ENCODE measurements at regions not wholly inside any gene's neighbourhood (a gene's known extent, or its start where the extent isn't known, plus 50 kb on each side); places are given as distances from the start of the nearest gene placed in this dataset.

DNA sequence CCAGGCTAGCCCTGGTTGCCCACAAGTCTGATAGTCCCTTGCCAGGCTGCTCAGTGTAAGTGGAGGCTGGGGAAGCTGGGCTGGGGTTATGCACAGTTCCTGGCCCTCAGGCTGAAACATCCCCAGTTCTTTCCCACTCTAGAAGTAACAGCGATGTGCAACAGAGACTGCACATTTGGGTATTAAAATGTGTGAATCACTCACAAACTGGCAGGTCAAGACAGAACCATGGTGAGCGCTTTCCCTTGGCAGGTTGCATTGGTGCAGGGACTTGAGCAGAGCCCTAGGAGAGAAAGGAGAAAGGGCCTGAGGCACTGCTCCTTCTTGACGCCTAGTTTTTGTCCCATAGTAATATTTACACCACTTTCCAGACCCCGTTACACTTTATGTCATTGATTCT is 56.1 kb upstream of the SLC35B4 start:
- no peak overlapping the region for H3K4me3 ChIP-seq (ENCODE audit: low read length)
- no peak overlapping the region for H3K4me3 Mint-ChIP-seq
- DNase-seq, result no peak
- no peaks in the 10 kb centered on the region for H3K27me3 ChIP-seq (ENCODE audit: control insufficient read depth, insufficient read depth, low read length)
- TF ChIP-seq, protein P1, sequence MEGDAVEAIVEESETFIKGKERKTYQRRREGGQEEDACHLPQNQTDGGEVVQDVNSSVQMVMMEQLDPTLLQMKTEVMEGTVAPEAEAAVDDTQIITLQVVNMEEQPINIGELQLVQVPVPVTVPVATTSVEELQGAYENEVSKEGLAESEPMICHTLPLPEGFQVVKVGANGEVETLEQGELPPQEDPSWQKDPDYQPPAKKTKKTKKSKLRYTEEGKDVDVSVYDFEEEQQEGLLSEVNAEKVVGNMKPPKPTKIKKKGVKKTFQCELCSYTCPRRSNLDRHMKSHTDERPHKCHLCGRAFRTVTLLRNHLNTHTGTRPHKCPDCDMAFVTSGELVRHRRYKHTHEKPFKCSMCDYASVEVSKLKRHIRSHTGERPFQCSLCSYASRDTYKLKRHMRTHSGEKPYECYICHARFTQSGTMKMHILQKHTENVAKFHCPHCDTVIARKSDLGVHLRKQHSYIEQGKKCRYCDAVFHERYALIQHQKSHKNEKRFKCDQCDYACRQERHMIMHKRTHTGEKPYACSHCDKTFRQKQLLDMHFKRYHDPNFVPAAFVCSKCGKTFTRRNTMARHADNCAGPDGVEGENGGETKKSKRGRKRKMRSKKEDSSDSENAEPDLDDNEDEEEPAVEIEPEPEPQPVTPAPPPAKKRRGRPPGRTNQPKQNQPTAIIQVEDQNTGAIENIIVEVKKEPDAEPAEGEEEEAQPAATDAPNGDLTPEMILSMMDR (IDR thresholded peaks at IDR 0.05), result no peak
- H3K36me3 ChIP-seq (ENCODE audit: control insufficient read depth, insufficient read depth, low read length), result no peaks in the 10 kb centered on the region
- H3K27ac Mint-ChIP-seq, result no peak overlapping the region
- 100% methylated on average over 2 of the region's 4 CpGs for WGBS (ENCODE audit: insufficient coverage)
- H3K36me3 Mint-ChIP-seq, result no peaks in the 10 kb centered on the region
- no peak for ATAC-seq
- H3K27me3 Mint-ChIP-seq (ENCODE audit: low read depth in 2 of 2), result peaks cover 21 to 45% of the 10 kb centered on the region in 2 donors
- H3K4me1 Mint-ChIP-seq, result no peaks in the 10 kb centered on the region
- intact Hi-C loops (cut with micrococcal nuclease), result no loop called here
- no peaks in the 10 kb centered on the region for H3K9me3 ChIP-seq (ENCODE audit: control insufficient read depth, insufficient read depth, low read length)
- H3K4me1 ChIP-seq (ENCODE audit: control insufficient read depth, insufficient read depth, low read length), result no peaks in the 10 kb centered on the region
- no peak overlapping the region for H3K27ac ChIP-seq (ENCODE audit: low read length)
- no peaks in the 10 kb centered on the region for H3K9me3 Mint-ChIP-seq

DNA sequence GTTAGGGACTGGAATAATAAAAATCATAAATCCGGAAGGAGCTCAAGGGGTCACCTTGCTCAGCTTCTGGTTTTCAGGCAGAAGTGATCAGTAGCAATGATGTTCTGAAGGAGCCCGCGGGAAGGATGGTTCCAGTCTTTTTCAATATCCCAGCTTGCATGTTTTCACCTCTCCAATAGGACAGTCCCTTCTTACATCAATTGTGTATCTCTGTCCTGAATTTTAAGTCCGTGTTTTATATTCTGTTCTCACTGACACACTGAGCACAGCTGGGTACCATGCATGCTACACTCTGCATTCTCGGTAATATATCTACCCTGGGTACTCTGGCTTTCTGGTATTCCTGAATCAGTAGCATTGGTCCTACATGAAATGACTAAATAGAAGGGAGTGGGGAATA is 55.2 kb upstream of the SLC35B4 start:
- no peaks in the 10 kb centered on the region for H3K36me3 Mint-ChIP-seq
- H3K4me3 Mint-ChIP-seq, result no peak overlapping the region
- no peak overlapping the region for H3K27ac ChIP-seq (ENCODE audit: low read length)
- no peak overlapping the region for H3K4me3 ChIP-seq (ENCODE audit: low read length)
- no peaks in the 10 kb centered on the region for H3K9me3 ChIP-seq (ENCODE audit: control insufficient read depth, insufficient read depth, low read length)
- peaks cover 20 to 40% of the 10 kb centered on the region in 2 donors for H3K27me3 Mint-ChIP-seq (ENCODE audit: low read depth in 2 of 2)
- no peaks in the 10 kb centered on the region for H3K4me1 ChIP-seq (ENCODE audit: control insufficient read depth, insufficient read depth, low read length)
- TF ChIP-seq, protein P1 (IDR thresholded peaks at IDR 0.05), result no peak
- H3K27me3 ChIP-seq (ENCODE audit: control insufficient read depth, insufficient read depth, low read length), result no peaks in the 10 kb centered on the region
- no peaks in the 10 kb centered on the region for H3K9me3 Mint-ChIP-seq
- H3K27ac Mint-ChIP-seq, result no peak overlapping the region
- intact Hi-C loops (cut with micrococcal nuclease), result no loop called here
- DNase-seq, result no peak
- 69% methylated on average over 5 of the region's 5 CpGs for WGBS (ENCODE audit: insufficient coverage)
- no peaks in the 10 kb centered on the region for H3K36me3 ChIP-seq (ENCODE audit: control insufficient read depth, insufficient read depth, low read length)
- no peaks in the 10 kb centered on the region for H3K4me1 Mint-ChIP-seq
- no peak for ATAC-seq

DNA sequence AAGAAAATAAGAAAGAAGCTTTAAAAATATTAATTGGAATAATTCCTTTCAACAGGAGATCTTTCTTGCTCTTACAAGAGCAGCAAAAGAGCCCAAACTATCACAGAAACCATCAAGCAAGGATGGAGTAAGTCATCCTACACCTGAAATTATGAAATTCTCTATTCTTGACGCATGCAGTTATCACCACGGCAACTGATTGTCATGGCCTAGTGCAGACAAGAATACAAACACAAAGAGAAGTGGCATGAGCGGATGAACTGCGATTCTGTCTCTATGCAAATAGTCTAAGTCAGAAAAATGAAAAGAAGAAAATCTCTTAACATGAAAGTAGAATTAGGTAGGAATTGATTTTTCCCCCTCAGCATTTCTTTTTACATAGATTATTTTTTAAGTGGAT is 54.8 kb upstream of the SLC35B4 start:
- Histone ChIP-seq H3K4me1 (ENCODE audit: control insufficient read depth, insufficient read depth, low read length) (no peaks in the 10 kb centered on the region), H3K27me3 (ENCODE audit: control insufficient read depth, insufficient read depth, low read length) (no peaks in the 10 kb centered on the region), H3K36me3 (ENCODE audit: control insufficient read depth, insufficient read depth, low read length) (no peaks in the 10 kb centered on the region), H3K27ac (ENCODE audit: low read length) (no peak overlapping the region), H3K4me3 (ENCODE audit: low read length) (no peak overlapping the region), H3K9me3 (ENCODE audit: control insufficient read depth, insufficient read depth, low read length) (no peaks in the 10 kb centered on the region)
- no peak for ATAC-seq
- TF ChIP-seq, protein P1 (IDR thresholded peaks at IDR 0.05), result no peak
- no peaks in the 10 kb centered on the region for H3K9me3 Mint-ChIP-seq
- 95% methylated on average over 4 of the region's 4 CpGs for WGBS (ENCODE audit: insufficient coverage)
- H3K4me1 Mint-ChIP-seq, result no peaks in the 10 kb centered on the region
- peaks cover 19 to 42% of the 10 kb centered on the region in 2 donors for H3K27me3 Mint-ChIP-seq (ENCODE audit: low read depth in 2 of 2)
- no peak overlapping the region for H3K4me3 Mint-ChIP-seq
- H3K36me3 Mint-ChIP-seq, result no peaks in the 10 kb centered on the region
- intact Hi-C loops (cut with micrococcal nuclease), result no loop called here
- no peak overlapping the region for H3K27ac Mint-ChIP-seq
- DNase-seq, result no peak

DNA sequence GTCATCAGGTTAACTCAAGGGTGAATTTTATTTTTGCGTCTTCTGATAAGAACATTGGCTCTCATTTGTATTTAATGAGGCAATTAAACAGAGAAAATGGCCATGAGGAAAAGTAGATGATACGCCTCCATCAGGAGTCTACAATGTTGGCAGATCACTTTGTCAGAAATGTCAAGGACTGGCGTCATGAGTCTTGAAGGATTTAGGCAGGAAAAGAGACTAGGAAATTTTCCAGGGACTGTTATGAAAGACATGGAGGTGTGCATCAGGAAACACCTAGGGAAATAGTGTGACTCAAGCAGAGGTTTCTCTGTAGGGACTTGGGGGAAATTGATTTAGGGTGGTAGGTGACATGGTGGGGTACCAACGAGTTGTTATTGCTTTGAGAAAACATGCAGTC is 53.4 kb upstream of the SLC35B4 start:
- Mint-ChIP-seq H3K36me3 (no peaks in the 10 kb centered on the region), H3K4me3 (no peak overlapping the region), H3K4me1 (no peaks in the 10 kb centered on the region), H3K27me3 (ENCODE audit: low read depth in 2 of 2) (peaks cover 16 to 42% of the 10 kb centered on the region in 2 donors), H3K27ac (no peak overlapping the region), H3K9me3 (no peaks in the 10 kb centered on the region)
- TF ChIP-seq, protein P1 (IDR thresholded peaks at IDR 0.05), result no peak
- no peak for DNase-seq
- intact Hi-C loops (cut with micrococcal nuclease), result no loop called here
- Histone ChIP-seq H3K27ac (ENCODE audit: low read length) (no peak overlapping the region), H3K4me3 (ENCODE audit: low read length) (no peak overlapping the region), H3K27me3 (ENCODE audit: control insufficient read depth, insufficient read depth, low read length) (no peaks in the 10 kb centered on the region), H3K4me1 (ENCODE audit: control insufficient read depth, insufficient read depth, low read length) (no peaks in the 10 kb centered on the region), H3K36me3 (ENCODE audit: control insufficient read depth, insufficient read depth, low read length) (no peaks in the 10 kb centered on the region), H3K9me3 (ENCODE audit: control insufficient read depth, insufficient read depth, low read length) (no peaks in the 10 kb centered on the region)
- WGBS (ENCODE audit: insufficient coverage), result 89% methylated on average over 4 of the region's 4 CpGs
- no peak for ATAC-seq

Measured in natural killer cell (primary cell).